ENCODE measurements at regions not wholly inside any gene's neighbourhood (a gene's known extent, or its start where the extent isn't known, plus 50 kb on each side); places are given as distances from the start of the nearest gene placed in this dataset.
A peak's percentile ranks its signal among the peaks of the same experiment; 100 is the strongest.
"Not testable (repeated sequence)": the region's sequence is repeated elsewhere in the genome, so short reads cannot be mapped to it uniquely, and the experiment has no call there.

DNA sequence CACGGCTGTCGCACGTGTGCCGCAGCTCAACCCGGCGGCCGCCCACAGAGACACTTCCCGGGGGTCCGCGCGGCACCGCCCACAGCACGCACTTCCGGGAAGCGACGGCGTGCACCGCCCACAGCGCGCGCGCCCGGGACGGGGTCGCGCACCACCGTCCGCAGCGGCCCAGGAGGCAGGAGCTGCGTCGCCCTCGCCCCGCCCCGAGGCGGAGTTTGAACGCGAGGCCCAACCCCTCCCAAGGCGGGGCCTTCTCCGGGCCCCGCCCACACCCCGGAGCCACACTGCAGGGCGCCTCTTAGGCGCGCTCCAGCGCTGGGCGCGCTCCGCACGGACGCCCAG is 5366.8 kb upstream of the TPTE start:
- CTCF ChIA-PET (ENCODE audit: partially characterized antibody); H3K9me3 ChIP-seq (ENCODE audit: control insufficient read depth in 1 of 2, low read length in 2 of 2); H3K27me3 Mint-ChIP-seq; H3K4me1 Mint-ChIP-seq; H3K27ac ChIP-seq (ENCODE audit: low read depth, low read length); H3K4me3 ChIP-seq (ENCODE audit: low read length in 2 of 2); H3K27me3 ChIP-seq (ENCODE audit: insufficient read depth, low read length); H3K27ac Mint-ChIP-seq; POLR2A ChIA-PET (ENCODE audit: partially characterized antibody); H3K36me3 ChIP-seq (ENCODE audit: insufficient read depth, low read length); H3K9me3 Mint-ChIP-seq; intact Hi-C loops (cut with micrococcal nuclease); H3K36me3 Mint-ChIP-seq; H3K4me1 ChIP-seq (ENCODE audit: insufficient read depth, low read length): not testable (repeated sequence)
- DNase-seq = peak; percentile 85 to 96 (median 92)
- H3K4me3 Mint-ChIP-seq = peak overlapping the region in 3 of 8 donors; percentile 22 to 67 (median 46)

DNA sequence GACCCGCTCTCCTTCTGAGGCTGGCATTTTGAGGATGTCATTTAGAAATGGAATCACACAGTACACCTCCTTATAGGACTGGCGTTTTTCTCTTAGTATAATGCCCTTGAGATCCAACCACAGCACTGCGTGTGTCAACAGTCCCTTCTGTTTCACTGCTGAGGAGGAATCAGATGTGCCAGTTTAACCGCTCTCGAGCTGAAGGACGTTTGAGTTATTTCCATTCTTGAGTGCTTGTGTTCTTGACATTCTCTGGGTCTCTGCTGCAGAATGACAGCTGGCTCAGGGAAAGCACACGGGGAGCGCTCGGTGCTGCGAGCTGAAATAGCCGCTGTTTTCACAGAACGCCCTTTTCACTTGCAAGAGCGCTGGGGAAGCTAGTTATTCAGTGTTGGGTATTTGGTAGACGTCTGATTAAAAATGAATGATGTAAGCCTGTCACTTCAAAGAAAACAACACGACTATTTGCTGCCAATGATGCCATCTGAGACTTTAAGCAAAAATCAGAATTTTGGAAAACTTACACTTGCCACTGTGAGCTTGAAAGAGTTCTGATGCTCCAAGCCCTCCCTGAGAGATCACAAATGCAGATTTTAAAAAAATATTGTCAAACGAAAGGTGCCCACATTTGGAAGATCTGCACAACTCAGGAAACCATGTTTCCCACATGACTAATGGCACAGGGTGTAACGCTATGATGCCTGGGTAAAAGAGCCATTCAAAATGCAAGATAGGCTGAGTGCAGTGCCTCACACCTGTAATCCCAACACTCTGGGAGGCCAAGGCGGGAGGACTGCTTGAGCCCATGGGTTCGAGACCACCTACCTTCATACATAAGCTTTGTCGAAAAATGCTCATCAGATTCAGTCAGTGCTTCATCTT is 5358.4 kb upstream of the TPTE start:
- H3K9me3 Mint-ChIP-seq; DNase-seq; H3K36me3 ChIP-seq (ENCODE audit: insufficient read depth, low read length); H3K36me3 Mint-ChIP-seq; H3K27me3 ChIP-seq (ENCODE audit: insufficient read depth, low read length); H3K27me3 Mint-ChIP-seq; H3K4me1 ChIP-seq (ENCODE audit: insufficient read depth, low read length); H3K27ac Mint-ChIP-seq; H3K27ac ChIP-seq (ENCODE audit: low read depth, low read length); H3K4me1 Mint-ChIP-seq; H3K9me3 ChIP-seq (ENCODE audit: control insufficient read depth in 1 of 2, low read length in 2 of 2); H3K4me3 Mint-ChIP-seq; POLR2A ChIA-PET (ENCODE audit: partially characterized antibody); CTCF ChIA-PET (ENCODE audit: partially characterized antibody); H3K4me3 ChIP-seq (ENCODE audit: low read length in 2 of 2); intact Hi-C loops (cut with micrococcal nuclease): not testable (repeated sequence)

DNA sequence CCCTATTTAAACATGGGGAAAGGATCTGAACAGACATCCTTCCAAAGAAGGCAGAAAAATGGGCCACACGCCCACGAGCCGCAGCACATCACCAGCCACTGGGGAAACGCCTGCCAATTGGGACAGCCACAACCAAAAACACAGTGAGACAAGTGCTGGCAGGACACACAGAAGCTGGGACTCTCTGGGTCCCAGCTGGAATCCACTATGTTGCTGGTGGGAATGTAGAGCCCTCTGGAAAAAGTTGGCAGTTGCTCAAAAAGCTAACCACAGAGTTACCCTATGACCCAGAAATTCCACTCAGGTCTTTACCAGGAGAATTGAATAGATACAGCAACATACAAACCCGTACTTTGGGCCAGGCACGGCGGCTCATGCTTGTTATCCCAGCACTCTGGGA is 5355.6 kb upstream of the TPTE start:
- H3K27ac ChIP-seq (ENCODE audit: low read depth, low read length); H3K9me3 ChIP-seq (ENCODE audit: control insufficient read depth in 1 of 2, low read length in 2 of 2); H3K4me1 ChIP-seq (ENCODE audit: insufficient read depth, low read length); POLR2A ChIA-PET (ENCODE audit: partially characterized antibody); H3K27ac Mint-ChIP-seq; H3K4me3 Mint-ChIP-seq; H3K4me3 ChIP-seq (ENCODE audit: low read length in 2 of 2); H3K36me3 ChIP-seq (ENCODE audit: insufficient read depth, low read length); H3K9me3 Mint-ChIP-seq; DNase-seq; H3K36me3 Mint-ChIP-seq; H3K27me3 ChIP-seq (ENCODE audit: insufficient read depth, low read length); intact Hi-C loops (cut with micrococcal nuclease); CTCF ChIA-PET (ENCODE audit: partially characterized antibody); H3K27me3 Mint-ChIP-seq; H3K4me1 Mint-ChIP-seq: not testable (repeated sequence)

All from CD4-positive, alpha-beta memory T cell (primary cell).